Frontal cortex (tissue), 3 donors: ENCODE measurements at regions not wholly inside any gene's neighbourhood (a gene's known extent, or its start where the extent isn't known, plus 50 kb on each side); places are given as distances from the start of the nearest gene placed in this dataset.
"Not testable (repeated sequence)": the region's sequence is repeated elsewhere in the genome, so short reads cannot be mapped to it uniquely, and the experiment has no call there.

Experiments
- DNase-seq, 2 donors: peaks; one replicate each; pipeline ENCODE4 v3.0.0; 2012; ENCODE audit warnings: low spot score in 2 of 2
- FAIRE-seq: peaks from 2 replicates; lab custom pipeline; 2012; peaks lifted over from hg19 to GRCh38; lab: Jason Lieb, UNC
- donor health status: control.
- donor health status: control.
- donor health status: control.

- FAIRE-seq (peak; percentile 40), DNase-seq (no peak)
These were observed 1022.7 kb downstream of the TMEM121 start for GRCh38 chr14:106549064-106549463.

- DNase-seq, result no peak
- FAIRE-seq, result no peak
These were observed 1024.9 kb downstream of the TMEM121 start for GRCh38 chr14:106551265-106551664.

DNA sequence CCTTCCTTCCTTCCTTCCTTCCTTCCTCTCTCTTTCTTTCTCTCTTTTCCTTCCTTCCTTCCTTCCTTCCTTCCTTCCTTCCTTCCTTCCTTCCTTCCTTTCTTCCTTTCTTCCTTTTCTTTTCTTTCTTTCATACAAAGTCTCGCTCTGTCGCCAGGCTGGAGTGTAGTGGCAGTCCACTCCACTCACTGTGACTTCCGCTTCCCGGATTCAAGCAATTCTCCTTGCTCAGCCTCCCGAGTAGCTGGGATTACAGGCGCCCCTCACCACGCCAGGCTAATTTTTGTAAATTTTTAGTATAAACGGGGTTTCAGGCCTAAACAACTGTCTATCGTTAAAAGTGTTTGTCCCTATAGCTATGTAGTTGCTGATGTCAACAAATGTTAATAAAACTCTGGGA lies 1029.8 kb downstream of the TMEM121 start:
- FAIRE-seq, result not testable (repeated sequence)

DNA sequence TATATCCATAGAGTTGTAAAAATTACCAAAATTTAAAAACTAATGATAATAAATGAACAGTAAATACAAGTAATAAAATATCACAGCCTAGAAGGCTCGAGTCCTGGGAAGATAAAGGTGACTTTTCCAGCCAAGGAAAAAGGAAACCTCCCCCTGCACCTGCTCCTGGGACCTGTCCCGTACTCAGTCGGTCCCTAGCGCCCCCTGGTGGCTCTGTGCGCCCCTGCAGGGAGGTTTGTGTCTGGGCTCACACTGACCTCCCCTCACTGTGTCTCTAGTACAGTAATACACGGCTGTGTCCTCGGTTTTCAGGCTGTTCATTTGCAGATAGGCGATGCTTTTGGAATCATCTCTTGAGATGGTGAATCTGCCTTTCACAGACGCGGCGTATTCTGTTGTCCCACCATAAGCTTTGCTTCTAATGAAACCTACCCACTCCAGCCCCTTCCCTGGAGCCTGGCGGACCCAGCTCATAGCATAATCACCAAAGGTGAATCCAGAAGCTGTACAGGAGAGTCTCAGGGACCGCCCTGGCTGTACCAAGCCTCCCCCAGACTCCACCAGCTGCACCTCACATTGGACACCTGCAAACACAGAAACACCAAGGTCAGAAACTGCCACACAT lies 1030.4 kb downstream of the TMEM121 start:
- FAIRE-seq (no peak), DNase-seq (no peak)

More for the DNA sequence above, 1029.8 kb downstream of the TMEM121 start:
- DNase-seq, result not testable (repeated sequence)

DNA sequence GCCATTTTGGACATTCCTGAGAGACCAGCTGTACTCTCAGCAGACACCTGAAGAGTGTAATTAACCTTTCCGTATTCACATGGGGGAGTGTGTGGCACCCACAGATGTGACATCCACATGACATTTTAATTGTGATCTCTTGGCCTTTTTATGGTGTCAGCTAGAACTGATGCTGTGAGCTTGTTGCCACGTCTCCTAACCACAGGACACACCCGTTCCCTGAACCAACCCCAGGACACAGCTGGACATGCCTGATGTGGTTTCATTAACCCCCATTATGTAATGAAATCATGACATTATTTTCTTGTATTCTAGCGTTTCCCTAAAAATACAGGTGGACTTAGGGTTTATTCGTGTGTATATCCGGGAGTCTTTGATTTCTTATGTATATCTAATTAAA lies 1036.1 kb downstream of the TMEM121 start:
- no peak for DNase-seq
- no peak for FAIRE-seq

GRCh38 chr14:106564058-106564643 lies 1037.8 kb downstream of the TMEM121 start:
- DNase-seq (no peak), FAIRE-seq (no peak)

DNA sequence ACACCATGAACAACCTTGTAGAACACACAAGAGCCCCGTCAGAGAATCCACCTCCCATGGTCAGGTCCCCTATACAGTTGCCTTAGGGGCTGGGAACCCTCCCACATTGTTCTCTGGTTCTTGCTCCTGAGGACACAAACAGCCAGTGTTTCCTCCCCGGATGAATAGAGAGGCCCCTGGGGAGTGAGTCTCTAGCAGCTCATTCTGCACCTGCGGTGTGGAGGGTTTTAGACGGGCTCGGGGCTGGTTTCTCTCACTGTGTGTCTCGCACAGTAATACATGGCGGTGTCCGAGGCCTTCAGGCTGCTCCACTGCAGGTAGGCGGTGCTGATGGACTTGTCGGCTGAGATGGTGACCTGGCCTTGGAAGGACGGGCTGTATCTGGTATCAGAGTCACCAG lies 1052.1 kb downstream of the TMEM121 start:
- FAIRE-seq, result no peak
- no peak for DNase-seq

DNA sequence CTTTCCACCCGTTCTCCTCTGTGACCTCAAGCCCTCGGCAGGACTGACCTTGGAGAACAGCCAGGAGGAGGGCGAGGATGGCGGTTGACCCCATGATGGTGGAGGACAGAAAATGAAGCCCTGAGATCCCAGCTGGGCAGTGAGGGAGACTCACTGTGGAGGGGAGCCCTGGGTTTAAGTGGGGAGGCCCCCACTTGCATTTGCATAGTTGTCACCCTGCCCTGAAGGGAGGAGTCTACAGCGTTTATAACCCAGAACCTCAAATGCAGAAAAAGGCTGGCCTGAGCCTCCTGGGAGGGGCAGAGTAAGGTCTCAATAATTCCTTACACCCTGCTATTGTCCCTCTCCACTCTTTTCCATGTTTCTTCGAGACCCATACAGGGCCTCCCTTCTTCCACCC lies 1052.7 kb downstream of the TMEM121 start:
- no peak for FAIRE-seq
- no peak for DNase-seq

DNA sequence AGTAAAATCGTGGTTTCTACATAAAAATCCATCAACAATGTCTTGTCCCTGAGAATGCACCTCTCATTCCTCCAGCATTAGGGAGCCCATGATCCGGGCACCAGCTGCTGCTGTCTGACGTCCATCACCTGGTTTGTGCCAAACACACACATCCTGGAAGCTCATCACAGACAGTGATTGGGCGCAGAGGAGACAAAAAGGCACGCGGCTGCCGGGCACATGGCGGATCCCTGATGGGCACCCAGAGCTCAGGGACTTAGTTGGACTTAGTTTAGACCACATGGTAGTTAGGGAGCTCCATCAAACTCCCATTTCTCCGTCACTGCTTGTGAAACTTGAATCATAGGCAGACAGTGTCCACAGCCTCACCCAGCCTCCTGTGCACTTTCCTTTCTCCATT lies 1059.3 kb downstream of the TMEM121 start:
- no peak for DNase-seq
- FAIRE-seq, result no peak

- FAIRE-seq, result no peak
These were observed 1059.8 kb downstream of the TMEM121 start for GRCh38 chr14:106586098-106586704.

GRCh38 chr14:106591539-106591938 lies 1065.2 kb downstream of the TMEM121 start:
- FAIRE-seq, DNase-seq: not testable (repeated sequence)

More at GRCh38 chr14:106586098-106586704, 1059.8 kb downstream of the TMEM121 start:
- no peak for DNase-seq

- FAIRE-seq, DNase-seq: not testable (repeated sequence)
These were observed 1065.9 kb downstream of the TMEM121 start for GRCh38 chr14:106592115-106592852.

- DNase-seq, result no peak
- FAIRE-seq, result no peak
These were observed 1072.8 kb downstream of the TMEM121 start for GRCh38 chr14:106599209-106599608.

GRCh38 chr14:106605548-106606448 lies 1079.4 kb downstream of the TMEM121 start:
- FAIRE-seq (peak; percentile 73), DNase-seq (no peak)

- FAIRE-seq (no peak), DNase-seq (no peak)
These were observed 1080.6 kb downstream of the TMEM121 start for GRCh38 chr14:106606936-106607335.

- DNase-seq, result no peak
- no peak for FAIRE-seq
These were observed 1084.3 kb downstream of the TMEM121 start for GRCh38 chr14:106610691-106611090.

GRCh38 chr14:106613256-106613655 lies 1086.9 kb downstream of the TMEM121 start:
- no peak for DNase-seq
- FAIRE-seq, result no peak

GRCh38 chr14:106618471-106618951 lies 1092.1 kb downstream of the TMEM121 start:
- FAIRE-seq, result not testable (repeated sequence)

DNA sequence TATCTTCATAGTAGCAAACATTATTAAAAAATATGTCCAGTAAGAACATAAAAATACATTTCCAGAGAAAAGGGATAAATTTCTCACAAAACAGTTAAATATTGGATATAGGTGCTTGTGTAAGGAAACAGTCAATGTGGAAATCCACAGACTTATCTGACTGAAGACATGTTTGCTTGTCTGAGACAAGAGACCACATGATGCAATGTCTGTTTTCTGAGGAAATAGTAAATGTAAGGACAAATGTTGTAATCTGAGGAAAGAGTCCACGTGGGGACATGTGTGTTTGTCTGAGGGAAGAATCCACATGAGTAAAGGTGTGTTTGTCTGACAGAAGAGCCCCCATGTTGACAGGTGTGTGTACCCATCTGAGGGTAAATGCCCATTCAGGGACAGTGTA lies 1093.2 kb downstream of the TMEM121 start:
- FAIRE-seq (no peak), DNase-seq (no peak)

More at GRCh38 chr14:106618471-106618951, 1092.1 kb downstream of the TMEM121 start:
- DNase-seq, result not testable (repeated sequence)
